ENCODE measurements at regions not wholly inside any gene's neighbourhood (a gene's known extent, or its start where the extent isn't known, plus 50 kb on each side); places are given as distances from the start of the nearest gene placed in this dataset.

GRCh38 chr19:34831714-34832113 is 58.7 kb upstream of the ZNF599 start:
- Histone ChIP-seq H3K4me3 (ENCODE audit: low read length) (no peak overlapping the region), H3K9me3 (ENCODE audit: insufficient read depth, low read length) (no peaks in the 10 kb centered on the region), H2AFZ (ENCODE audit: low read depth, low read length) (no peak overlapping the region), H3K79me2 (ENCODE audit: low read length) (no peaks in the 10 kb centered on the region), H4K20me1 (ENCODE audit: insufficient read depth, low read length) (no peaks in the 10 kb centered on the region), H3K9ac (ENCODE audit: low read length) (no peak overlapping the region), H3K36me3 (replicated peaks; ENCODE audit: low read depth, low read length) (no peaks in the 10 kb centered on the region), H3K4me2 (ENCODE audit: low read length) (no peak overlapping the region), H3K27me3 (ENCODE audit: low read depth, low read length) (peaks cover 6% of the 10 kb centered on the region; the same call in 1 of the 2 replicates), H3K4me1 (ENCODE audit: low read length) (no peaks in the 10 kb centered on the region), H3K27ac (ENCODE audit: low read length) (no peak overlapping the region)
- no peak for TF ChIP-seq CTCF (IDR thresholded peaks at IDR 0.05; ENCODE audit: low read depth, low read length)
- TF ChIP-seq EZH2phosphoT487 (IDR thresholded peaks at IDR 0.05; ENCODE audit: low read depth): no peak

- no peaks in the 10 kb centered on the region for H3K4me1 ChIP-seq (ENCODE audit: low read length)
- H3K79me2 ChIP-seq (ENCODE audit: low read length): no peaks in the 10 kb centered on the region
- TF ChIP-seq CTCF (IDR thresholded peaks at IDR 0.05; ENCODE audit: low read depth, low read length) (no peak), EZH2phosphoT487 (IDR thresholded peaks at IDR 0.05; ENCODE audit: low read depth) (no peak)
- H3K4me2 ChIP-seq (ENCODE audit: low read length): no peak overlapping the region
- no peak overlapping the region for H3K4me3 ChIP-seq (ENCODE audit: low read length)
- no peak overlapping the region for H3K9ac ChIP-seq (ENCODE audit: low read length)
- H3K27me3 ChIP-seq (ENCODE audit: low read depth, low read length): no peaks in the 10 kb centered on the region
- H3K36me3 ChIP-seq (replicated peaks; ENCODE audit: low read depth, low read length): no peaks in the 10 kb centered on the region
- H2AFZ ChIP-seq (ENCODE audit: low read depth, low read length): no peak overlapping the region
- no peaks in the 10 kb centered on the region for H3K9me3 ChIP-seq (ENCODE audit: insufficient read depth, low read length)
- no peaks in the 10 kb centered on the region for H4K20me1 ChIP-seq (ENCODE audit: insufficient read depth, low read length)
- H3K27ac ChIP-seq (ENCODE audit: low read length): no peak overlapping the region
Measured at GRCh38 chr19:34828156-34828555, 55.1 kb upstream of the ZNF599 start.

- no peaks in the 10 kb centered on the region for H3K4me1 ChIP-seq (ENCODE audit: low read length)
- H3K36me3 ChIP-seq (replicated peaks; ENCODE audit: low read depth, low read length): no peaks in the 10 kb centered on the region
- no peak overlapping the region for H2AFZ ChIP-seq (ENCODE audit: low read depth, low read length)
- no peak overlapping the region for H3K4me3 ChIP-seq (ENCODE audit: low read length)
- H3K4me2 ChIP-seq (ENCODE audit: low read length): no peak overlapping the region
- H3K79me2 ChIP-seq (ENCODE audit: low read length): no peaks in the 10 kb centered on the region
- no peaks in the 10 kb centered on the region for H3K9me3 ChIP-seq (ENCODE audit: insufficient read depth, low read length)
- no peak overlapping the region for H3K9ac ChIP-seq (ENCODE audit: low read length)
- H4K20me1 ChIP-seq (ENCODE audit: insufficient read depth, low read length): no peaks in the 10 kb centered on the region
- TF ChIP-seq EZH2phosphoT487 (IDR thresholded peaks at IDR 0.05; ENCODE audit: low read depth) (no peak), CTCF (IDR thresholded peaks at IDR 0.05; ENCODE audit: low read depth, low read length) (no peak)
- H3K27ac ChIP-seq (ENCODE audit: low read length): no peak overlapping the region
- H3K27me3 ChIP-seq (ENCODE audit: low read depth, low read length): no peaks in the 10 kb centered on the region
Measured at GRCh38 chr19:34825212-34825611, 52.2 kb upstream of the ZNF599 start.

GRCh38 chr19:34824686-34825085 is 51.7 kb upstream of the ZNF599 start:
- Histone ChIP-seq H3K79me2 (ENCODE audit: low read length) (no peaks in the 10 kb centered on the region), H3K9me3 (ENCODE audit: insufficient read depth, low read length) (no peaks in the 10 kb centered on the region), H3K4me2 (ENCODE audit: low read length) (no peak overlapping the region), H3K27me3 (ENCODE audit: low read depth, low read length) (no peaks in the 10 kb centered on the region), H3K9ac (ENCODE audit: low read length) (no peak overlapping the region), H3K4me1 (ENCODE audit: low read length) (no peaks in the 10 kb centered on the region), H2AFZ (ENCODE audit: low read depth, low read length) (no peak overlapping the region), H3K4me3 (ENCODE audit: low read length) (no peak overlapping the region), H3K36me3 (replicated peaks; ENCODE audit: low read depth, low read length) (no peaks in the 10 kb centered on the region), H4K20me1 (ENCODE audit: insufficient read depth, low read length) (no peaks in the 10 kb centered on the region), H3K27ac (ENCODE audit: low read length) (no peak overlapping the region)
- TF ChIP-seq EZH2phosphoT487 (IDR thresholded peaks at IDR 0.05; ENCODE audit: low read depth) (no peak), CTCF (IDR thresholded peaks at IDR 0.05; ENCODE audit: low read depth, low read length) (no peak)
